ENCODE measurements at regions not wholly inside any gene's neighbourhood (a gene's known extent, or its start where the extent isn't known, plus 50 kb on each side); places are given as distances from the start of the nearest gene placed in this dataset.

GRCh38 chr2:7701791-7702190 lies 784.6 kb downstream of the RNF144A start:
- DNase-seq (ENCODE audit: low read depth in 2 of 2, low spot score in 1 of 2), result no peak

GRCh38 chr2:7703048-7703447 lies 785.8 kb downstream of the RNF144A start:
- no peak for DNase-seq (ENCODE audit: low read depth in 2 of 2, low spot score in 1 of 2)

DNA sequence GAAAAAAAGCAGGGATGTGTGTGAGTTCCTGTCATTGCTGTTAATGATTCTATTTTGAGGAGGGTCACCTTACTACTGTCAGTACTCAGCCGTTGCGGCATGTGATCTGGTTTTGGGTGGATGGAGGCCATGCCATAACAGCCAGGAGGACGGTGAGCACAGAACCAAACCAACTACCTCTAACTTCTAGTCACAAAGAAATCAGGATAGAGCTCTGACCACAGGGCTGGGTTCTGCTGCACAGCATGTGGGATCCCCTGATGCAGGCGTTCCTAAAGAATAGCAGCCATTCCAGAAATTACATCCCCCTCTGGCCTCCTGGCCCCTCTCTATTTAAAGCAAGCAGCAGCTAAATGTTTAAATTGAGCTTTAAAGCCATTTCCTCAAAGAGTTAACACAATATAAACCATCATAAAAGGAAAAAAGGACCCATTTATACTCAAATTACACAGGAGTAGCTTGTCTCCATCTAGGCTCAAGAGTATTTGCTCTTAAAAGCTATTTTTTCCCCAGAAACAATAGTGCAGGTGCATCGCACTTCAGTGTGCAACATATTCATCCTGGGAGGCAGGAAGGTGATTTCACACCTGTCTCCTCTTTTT lies 786.4 kb downstream of the RNF144A start:
- no peak for DNase-seq (ENCODE audit: low read depth in 2 of 2, low spot score in 1 of 2)

DNA sequence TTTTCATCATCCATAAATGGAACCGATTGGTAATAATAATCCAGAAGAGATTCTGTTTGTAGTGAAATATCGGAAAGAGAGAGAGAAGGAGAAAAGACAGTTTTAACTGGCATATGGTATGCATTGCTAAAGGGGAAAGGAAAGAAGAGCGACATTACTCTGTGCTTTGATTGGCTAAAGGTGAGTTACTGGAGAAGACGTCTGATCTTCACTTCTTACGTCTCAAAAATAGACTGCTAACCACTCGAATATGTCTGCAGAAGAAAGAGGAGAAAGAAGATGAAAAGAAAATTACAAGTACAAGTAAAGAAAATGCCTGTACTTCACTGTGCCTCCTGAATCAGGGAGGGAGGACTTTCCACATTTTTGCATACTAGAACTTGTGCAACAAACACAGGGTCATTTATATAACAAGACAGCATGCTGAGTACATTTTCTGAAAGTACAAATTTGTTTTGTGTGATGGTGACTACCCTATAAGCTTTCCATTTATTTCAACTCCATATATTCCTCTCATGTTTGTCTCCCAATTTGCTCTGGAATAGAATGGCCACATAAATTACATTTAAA lies 787.2 kb downstream of the RNF144A start:
- no peak for DNase-seq (ENCODE audit: low read depth in 2 of 2, low spot score in 1 of 2)

GRCh38 chr2:7706791-7707190 lies 789.6 kb downstream of the RNF144A start:
- DNase-seq (ENCODE audit: low read depth in 2 of 2, low spot score in 1 of 2), result no peak

DNA sequence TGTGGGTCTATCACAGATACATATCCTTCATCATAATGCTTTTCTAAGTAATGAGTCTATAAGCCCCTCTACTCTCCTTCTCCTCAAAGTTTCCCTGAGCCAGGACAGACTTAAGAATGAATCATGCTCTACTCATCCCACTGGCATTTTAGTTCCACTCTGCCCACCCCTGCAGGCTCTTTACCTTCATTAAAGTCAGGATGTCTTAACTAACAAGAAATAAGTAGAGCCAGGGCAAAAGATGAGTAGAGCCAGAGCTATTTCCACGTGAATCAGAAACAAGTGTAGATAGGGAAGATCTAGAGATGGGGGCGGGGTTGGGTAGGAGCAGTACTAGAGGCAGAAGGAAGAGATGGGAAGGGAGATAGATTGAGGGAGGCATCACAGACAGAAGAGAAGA lies 790.5 kb downstream of the RNF144A start:
- DNase-seq (ENCODE audit: low read depth in 2 of 2, low spot score in 1 of 2), result no peak

DNA sequence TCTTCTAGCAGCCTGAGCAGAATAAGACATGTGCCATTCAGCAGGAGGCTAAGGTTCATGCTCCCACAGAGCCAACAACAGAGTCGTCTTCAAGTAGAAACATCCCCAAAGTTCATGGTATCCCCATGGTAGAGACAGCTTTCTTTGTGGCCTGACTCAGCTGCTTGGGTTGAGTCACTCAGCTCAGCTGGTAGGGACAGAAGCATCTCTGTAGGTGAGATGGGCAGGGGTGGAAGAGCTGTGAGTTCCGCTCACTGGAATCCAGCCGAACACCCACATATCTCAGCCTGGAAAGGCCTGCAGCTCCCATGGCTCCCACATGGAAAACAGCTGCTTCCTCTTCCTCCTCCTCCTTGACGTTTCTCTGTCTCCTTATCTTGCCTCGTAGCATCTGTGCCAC lies 792.7 kb downstream of the RNF144A start:
- no peak for DNase-seq (ENCODE audit: low read depth in 2 of 2, low spot score in 1 of 2)

- no peak for DNase-seq (ENCODE audit: low read depth in 2 of 2, low spot score in 1 of 2)
Observed at GRCh38 chr2:7711167-7711566, 794.0 kb downstream of the RNF144A start.

- DNase-seq (ENCODE audit: low read depth in 2 of 2, low spot score in 1 of 2), result no peak
Observed at GRCh38 chr2:7719876-7720275, 802.7 kb downstream of the RNF144A start.

DNA sequence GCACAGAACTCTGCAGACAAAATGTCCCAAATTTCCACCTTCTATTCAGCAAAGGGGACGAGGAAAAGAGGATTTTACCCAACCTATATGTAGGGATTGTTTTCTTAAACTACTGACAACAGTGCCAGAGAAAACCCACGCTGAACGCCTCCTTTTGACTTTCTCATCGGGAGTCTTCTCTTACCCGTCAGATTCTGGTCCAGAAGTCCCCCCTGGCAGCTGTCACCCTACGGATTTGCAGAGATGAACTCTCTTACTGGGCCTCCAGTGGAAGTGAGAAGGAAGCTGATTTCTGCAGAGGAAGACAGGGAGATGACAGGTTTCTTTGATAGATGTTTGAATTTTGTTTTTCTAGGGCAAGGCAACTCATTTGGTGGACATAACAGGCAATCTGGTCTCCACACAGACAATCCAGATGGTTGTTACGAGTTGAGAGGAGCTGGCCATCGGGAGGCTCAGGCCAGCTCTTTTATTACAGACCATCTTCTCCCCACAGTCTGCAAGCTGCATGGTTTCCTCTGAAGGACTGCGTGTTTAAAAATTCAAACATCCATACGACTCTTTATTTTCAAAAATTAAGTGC lies 804.3 kb downstream of the RNF144A start:
- DNase-seq (ENCODE audit: low read depth in 2 of 2, low spot score in 1 of 2), result no peak

- no peak for DNase-seq (ENCODE audit: low read depth in 2 of 2, low spot score in 1 of 2)
Observed at GRCh38 chr2:7722212-7722910, 805.1 kb downstream of the RNF144A start.

DNA sequence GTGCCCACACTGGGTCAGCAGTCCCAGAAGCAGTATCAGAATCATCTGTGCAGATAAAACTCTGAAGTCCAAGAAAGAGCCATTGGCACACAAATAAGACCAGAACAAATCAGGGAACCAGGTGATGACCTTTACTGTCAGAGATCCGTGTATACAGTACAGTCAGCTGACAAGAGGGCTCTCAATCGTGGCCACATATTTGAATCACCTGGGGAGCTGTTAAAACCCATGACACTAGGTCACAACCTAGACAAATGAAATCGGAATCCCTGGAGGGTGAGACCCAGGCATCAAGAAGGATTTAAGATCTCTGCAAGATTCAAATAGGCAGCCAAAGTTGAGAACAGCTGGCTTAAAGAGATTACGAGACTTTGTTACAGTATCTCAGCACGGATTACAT lies 807.1 kb downstream of the RNF144A start:
- DNase-seq (ENCODE audit: low read depth in 2 of 2, low spot score in 1 of 2), result no peak

DNA sequence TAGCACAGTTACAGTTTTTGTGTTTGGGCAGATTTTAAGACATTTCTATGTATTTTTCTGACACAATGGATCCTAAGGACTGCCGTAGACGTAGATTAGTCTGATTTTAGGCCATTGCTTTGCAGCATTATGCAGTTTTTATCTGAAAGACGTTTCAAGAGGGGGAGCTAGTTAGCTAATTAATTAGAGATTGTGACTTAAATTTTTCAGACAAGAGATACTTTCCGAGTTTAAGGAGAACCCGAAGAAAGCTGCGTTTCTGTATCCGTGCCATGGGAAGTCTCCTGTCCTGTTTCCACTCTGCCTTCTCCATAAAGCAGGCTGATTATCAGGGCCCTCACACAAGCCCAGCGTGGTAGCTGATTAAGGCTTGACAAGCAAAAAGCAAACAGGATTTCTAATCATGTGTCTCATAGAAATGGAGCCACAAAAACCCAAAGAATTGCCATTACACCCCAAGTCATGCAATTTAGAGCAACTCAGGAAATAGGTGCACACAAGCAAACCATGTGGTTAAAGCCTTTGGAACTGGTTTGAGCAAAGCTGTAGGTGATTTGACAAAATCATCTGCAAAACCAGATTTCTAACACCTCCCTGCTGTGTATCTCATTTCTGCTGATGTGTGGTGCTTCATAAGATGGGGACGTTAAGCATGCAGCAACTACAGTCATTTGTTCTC lies 808.1 kb downstream of the RNF144A start:
- no peak for DNase-seq (ENCODE audit: low read depth in 2 of 2, low spot score in 1 of 2)

GRCh38 chr2:7725850-7726242 lies 808.6 kb downstream of the RNF144A start:
- DNase-seq (ENCODE audit: low read depth in 2 of 2, low spot score in 1 of 2), result no peak

- no peak for DNase-seq (ENCODE audit: low read depth in 2 of 2, low spot score in 1 of 2)
Observed at GRCh38 chr2:7726989-7727388, 809.8 kb downstream of the RNF144A start.

GRCh38 chr2:7728388-7728787 lies 811.2 kb downstream of the RNF144A start:
- DNase-seq (ENCODE audit: low read depth in 2 of 2, low spot score in 1 of 2), result no peak

- no peak for DNase-seq (ENCODE audit: low read depth in 2 of 2, low spot score in 1 of 2)
Observed at GRCh38 chr2:7730449-7730848, 813.2 kb downstream of the RNF144A start.

DNA sequence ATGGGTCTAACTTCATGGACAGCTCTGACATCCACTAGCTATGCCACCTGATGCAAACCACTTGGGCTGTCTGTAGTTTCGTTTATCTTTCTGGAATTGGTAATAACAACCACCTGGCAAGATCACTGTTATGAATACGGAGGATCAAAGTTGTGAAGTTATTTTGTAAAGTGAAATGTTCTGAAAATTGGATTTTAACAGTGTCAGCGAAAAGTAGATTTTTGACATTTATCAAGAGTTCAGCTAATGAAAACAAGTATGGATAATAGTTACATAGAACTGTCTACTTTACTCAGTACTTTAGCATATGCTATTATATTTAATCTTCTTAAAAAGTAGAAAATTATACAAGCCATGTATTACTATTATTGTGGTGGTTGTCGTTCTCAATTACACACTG lies 813.8 kb downstream of the RNF144A start:
- DNase-seq (ENCODE audit: low read depth in 2 of 2, low spot score in 1 of 2), result no peak

GRCh38 chr2:7732497-7732896 lies 815.3 kb downstream of the RNF144A start:
- no peak for DNase-seq (ENCODE audit: low read depth in 2 of 2, low spot score in 1 of 2)

DNA sequence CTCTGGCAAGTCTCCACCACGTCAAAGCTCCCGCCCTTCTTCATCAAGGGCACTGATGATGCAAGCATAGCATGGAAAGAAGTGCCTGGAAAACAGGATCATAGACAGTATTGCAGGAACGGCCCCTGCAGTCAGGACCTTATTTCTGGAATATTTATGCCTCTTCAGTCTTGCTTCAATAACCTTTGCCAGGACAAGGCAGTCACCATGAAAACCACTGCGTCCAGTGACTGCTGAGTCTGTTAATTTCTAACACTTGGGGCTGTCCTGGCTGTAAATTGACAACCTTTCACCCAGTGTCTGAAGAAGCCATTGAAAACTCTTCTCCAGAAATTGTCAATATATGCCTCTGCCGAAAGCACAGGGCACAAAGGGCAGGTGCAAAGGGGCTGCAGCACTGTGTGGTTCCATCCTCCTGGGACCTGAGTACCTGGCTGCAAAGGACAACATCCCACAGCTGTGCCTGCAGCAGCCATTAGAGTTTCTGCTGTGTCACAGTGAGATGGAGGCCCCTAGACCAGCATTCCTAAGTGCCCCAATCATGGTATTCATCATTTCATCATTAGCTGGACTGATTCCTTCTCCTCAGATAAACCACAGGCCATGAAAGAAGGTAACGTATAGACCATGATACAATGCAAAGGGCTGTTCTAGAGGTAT lies 819.6 kb downstream of the RNF144A start:
- no peak for DNase-seq (ENCODE audit: low read depth in 2 of 2, low spot score in 1 of 2)

DNA sequence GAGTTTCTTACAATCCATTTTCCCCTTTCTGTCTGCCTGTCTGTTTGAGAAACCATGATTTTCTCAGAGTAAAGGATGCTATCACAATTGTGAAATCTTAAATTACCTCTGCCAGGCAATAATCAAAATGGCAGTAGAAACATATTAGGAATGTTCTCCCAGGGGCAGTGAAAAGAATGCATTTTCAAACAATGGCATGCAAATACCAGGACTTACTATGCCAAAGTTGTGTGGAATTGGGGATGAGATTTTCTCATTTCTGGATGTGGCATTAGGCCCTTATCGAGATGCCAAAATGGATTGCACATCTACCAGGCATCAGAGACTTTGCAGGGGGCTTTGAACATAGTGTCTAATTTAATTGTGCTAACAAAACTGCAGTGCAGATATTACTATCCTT lies 821.4 kb downstream of the RNF144A start:
- no peak for DNase-seq (ENCODE audit: low read depth in 2 of 2, low spot score in 1 of 2)

Measured in stimulated activated CD8-positive, alpha-beta memory T cell treated with anti-CD3 and anti-CD28 coated beads, Interleukin-4, amount 100 ng/mL, for 4 hours (primary cell).